ENCODE measurements at regions not wholly inside any gene's neighbourhood (a gene's known extent, or its start where the extent isn't known, plus 50 kb on each side); places are given as distances from the start of the nearest gene placed in this dataset.

DNA sequence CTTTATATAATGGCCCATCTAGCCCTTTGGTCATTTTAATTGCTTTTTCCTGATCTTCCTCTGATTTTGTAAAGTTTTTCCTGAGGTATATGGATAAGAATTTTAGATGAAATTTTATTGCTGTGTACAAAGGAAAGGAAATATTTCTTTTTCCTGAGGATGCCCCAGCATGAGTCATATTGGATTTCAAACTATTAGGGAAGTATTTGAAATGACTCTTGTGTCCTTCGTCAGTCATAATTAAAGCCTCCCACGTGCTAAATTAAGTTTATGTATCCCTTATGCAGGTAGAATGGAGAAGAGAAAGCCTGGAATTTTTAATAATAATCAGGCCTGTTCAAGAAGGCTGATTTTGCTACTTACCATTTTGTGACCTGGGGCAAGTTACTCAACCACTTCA is 82.6 kb upstream of the GLI3 start:
- intact Hi-C loops (cut with DNase I) = no loop called here

DNA sequence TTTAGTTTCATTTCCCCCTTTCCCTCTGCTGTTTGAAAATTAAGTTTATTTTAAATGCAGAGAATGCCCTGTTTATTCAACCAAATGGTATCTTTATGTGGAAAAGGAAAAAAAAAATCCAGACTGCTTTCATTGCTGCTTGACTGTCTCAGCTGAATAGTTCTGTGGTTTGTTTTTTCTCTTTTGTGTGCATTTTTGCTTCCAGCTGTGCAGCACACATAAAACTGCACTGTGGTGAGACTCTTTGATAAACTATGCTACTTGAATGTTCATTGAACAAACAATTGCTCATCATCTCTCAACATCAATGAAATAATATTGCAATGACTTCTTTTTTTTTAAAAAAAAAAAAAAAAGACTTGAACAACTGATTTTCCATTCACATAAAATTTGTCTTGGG is 78.6 kb upstream of the GLI3 start:
- H3K27ac ChIP-seq = no peak overlapping the region
- no peaks in the 10 kb centered on the region for H3K36me3 ChIP-seq (ENCODE audit: insufficient read depth in 1 of 2, low read depth in 1 of 2)
- TF ChIP-seq, protein P1, sequence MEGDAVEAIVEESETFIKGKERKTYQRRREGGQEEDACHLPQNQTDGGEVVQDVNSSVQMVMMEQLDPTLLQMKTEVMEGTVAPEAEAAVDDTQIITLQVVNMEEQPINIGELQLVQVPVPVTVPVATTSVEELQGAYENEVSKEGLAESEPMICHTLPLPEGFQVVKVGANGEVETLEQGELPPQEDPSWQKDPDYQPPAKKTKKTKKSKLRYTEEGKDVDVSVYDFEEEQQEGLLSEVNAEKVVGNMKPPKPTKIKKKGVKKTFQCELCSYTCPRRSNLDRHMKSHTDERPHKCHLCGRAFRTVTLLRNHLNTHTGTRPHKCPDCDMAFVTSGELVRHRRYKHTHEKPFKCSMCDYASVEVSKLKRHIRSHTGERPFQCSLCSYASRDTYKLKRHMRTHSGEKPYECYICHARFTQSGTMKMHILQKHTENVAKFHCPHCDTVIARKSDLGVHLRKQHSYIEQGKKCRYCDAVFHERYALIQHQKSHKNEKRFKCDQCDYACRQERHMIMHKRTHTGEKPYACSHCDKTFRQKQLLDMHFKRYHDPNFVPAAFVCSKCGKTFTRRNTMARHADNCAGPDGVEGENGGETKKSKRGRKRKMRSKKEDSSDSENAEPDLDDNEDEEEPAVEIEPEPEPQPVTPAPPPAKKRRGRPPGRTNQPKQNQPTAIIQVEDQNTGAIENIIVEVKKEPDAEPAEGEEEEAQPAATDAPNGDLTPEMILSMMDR (IDR thresholded peaks at IDR 0.05) = no peak
- H3K4me3 ChIP-seq = no peak overlapping the region
- intact Hi-C loops (cut with DNase I) = no loop called here
- peaks cover 7% of the 10 kb centered on the region for H3K9me3 ChIP-seq
- no peak for ATAC-seq
- H3K4me1 ChIP-seq = no peaks in the 10 kb centered on the region
- no peaks in the 10 kb centered on the region for H3K27me3 ChIP-seq (ENCODE audit: insufficient read depth in 3 of 3, low read length in 2 of 3)
- no peak for DNase-seq

More for the DNA sequence above, 82.6 kb upstream of the GLI3 start:
- DNase-seq = no peak
- Histone ChIP-seq H3K36me3 (ENCODE audit: insufficient read depth in 1 of 2, low read depth in 1 of 2) (no peaks in the 10 kb centered on the region), H3K9me3 (no peaks in the 10 kb centered on the region), H3K27ac (no peak overlapping the region), H3K4me1 (no peaks in the 10 kb centered on the region), H3K27me3 (ENCODE audit: insufficient read depth in 3 of 3, low read length in 2 of 3) (no peaks in the 10 kb centered on the region), H3K4me3 (no peak overlapping the region)
- no peak for ATAC-seq
- TF ChIP-seq, protein P1 (IDR thresholded peaks at IDR 0.05) = no peak
- WGBS, 3 donors = 54 to 65% (median 61%) methylated on average over 2 of the region's 2 CpGs

DNA sequence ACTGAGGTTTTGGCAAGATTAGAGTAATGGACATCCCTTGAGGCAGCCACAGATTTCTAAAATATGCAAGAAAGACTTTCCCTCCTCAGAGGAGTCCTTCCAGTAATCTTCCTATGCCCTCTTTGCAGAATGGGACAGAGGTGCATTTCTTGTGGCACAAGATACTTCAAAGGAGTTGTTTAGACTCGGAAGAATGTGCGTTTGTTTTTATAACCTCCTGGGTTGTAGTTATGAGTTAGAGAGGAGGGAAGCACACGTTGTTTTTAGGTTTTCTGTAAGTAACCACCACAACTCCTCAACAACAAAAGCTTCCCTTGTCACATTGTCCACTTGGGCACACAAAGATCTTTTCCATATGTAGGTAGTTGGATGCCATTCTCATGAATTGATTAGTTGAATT is 78.1 kb upstream of the GLI3 start:
- intact Hi-C loops (cut with DNase I) = no loop called here
- ATAC-seq (no peak), DNase-seq (no peak)
- H3K27me3 ChIP-seq (ENCODE audit: insufficient read depth in 3 of 3, low read length in 2 of 3) = no peaks in the 10 kb centered on the region
- no peaks in the 10 kb centered on the region for H3K36me3 ChIP-seq (ENCODE audit: insufficient read depth in 1 of 2, low read depth in 1 of 2)
- H3K27ac ChIP-seq = no peak overlapping the region
- H3K4me3 ChIP-seq = no peak overlapping the region
- WGBS, 3 donors = 48 to 57% (median 52%) methylated on average over 3 of the region's 3 CpGs
- no peaks in the 10 kb centered on the region for H3K4me1 ChIP-seq
- TF ChIP-seq, protein P1 (IDR thresholded peaks at IDR 0.05) = no peak
- peaks cover 11% of the 10 kb centered on the region for H3K9me3 ChIP-seq

- no peak for DNase-seq
- Histone ChIP-seq H3K4me3 (no peak overlapping the region), H3K27me3 (ENCODE audit: insufficient read depth in 3 of 3, low read length in 2 of 3) (no peaks in the 10 kb centered on the region), H3K36me3 (ENCODE audit: insufficient read depth in 1 of 2, low read depth in 1 of 2) (no peaks in the 10 kb centered on the region), H3K4me1 (no peaks in the 10 kb centered on the region), H3K9me3 (peaks cover 12% of the 10 kb centered on the region), H3K27ac (no peak overlapping the region)
- intact Hi-C loops (cut with DNase I) = no loop called here
- WGBS, 3 donors = 86 to 87% (median 86%) methylated on average over 1 of the region's 1 CpG
- ATAC-seq = no peak
- TF ChIP-seq, protein P1 (IDR thresholded peaks at IDR 0.05) = no peak
Observed at GRCh38 chr7:42314696-42315095, 77.7 kb upstream of the GLI3 start.

GRCh38 chr7:42311195-42311594 is 74.2 kb upstream of the GLI3 start:
- H3K27ac ChIP-seq = no peak overlapping the region
- H3K4me3 ChIP-seq = no peak overlapping the region
- H3K9me3 ChIP-seq = peaks cover 17% of the 10 kb centered on the region
- no peaks in the 10 kb centered on the region for H3K4me1 ChIP-seq
- DNase-seq = no peak
- ATAC-seq = no peak
- H3K27me3 ChIP-seq (ENCODE audit: insufficient read depth in 3 of 3, low read length in 2 of 3) = no peaks in the 10 kb centered on the region
- TF ChIP-seq, protein P1 (IDR thresholded peaks at IDR 0.05) = no peak
- intact Hi-C loops (cut with DNase I) = no loop called here
- H3K36me3 ChIP-seq (ENCODE audit: insufficient read depth in 1 of 2, low read depth in 1 of 2) = no peaks in the 10 kb centered on the region
